KMS-11 (cell line): ENCODE measurements at regions not wholly inside any gene's neighbourhood (a gene's known extent, or its start where the extent isn't known, plus 50 kb on each side); places are given as distances from the start of the nearest gene placed in this dataset.

Experiments used
- H2AFZ ChIP-seq: fragments of 200-600 bp; sonication (generic); 2 replicates; pipeline ENCODE4 v1.6.1; 2016; ENCODE audit warnings: antibody characterized with exemption, mixed run types, low read depth
- H3K27ac ChIP-seq: fragments of 200-600 bp; sonication (generic); 2 replicates; pipeline ENCODE4 v1.6.1; 2016; ENCODE audit warnings: mild to moderate bottlenecking, mixed run types
- H3K27me3 ChIP-seq: fragments of 200-600 bp; sonication (generic); 2 replicates; pipeline ENCODE4 v1.6.1; 2017; ENCODE audit warnings: mild to moderate bottlenecking, low read depth, mixed run types, moderate library complexity; ENCODE audit not compliant: insufficient read depth
- H3K36me3 ChIP-seq: fragments of 200-600 bp; sonication (generic); 2 replicates; pipeline ENCODE4 v1.6.1; 2017; ENCODE audit warnings: mild to moderate bottlenecking, mixed run types; ENCODE audit not compliant: insufficient read depth
- H3K4me1 ChIP-seq: fragments of 200-600 bp; sonication (generic); 2 replicates; pipeline ENCODE4 v1.6.1; 2016; ENCODE audit warnings: mild to moderate bottlenecking, low read depth, mixed run types; ENCODE audit not compliant: poor library complexity, severe bottlenecking
- H3K4me2 ChIP-seq: fragments of 200-600 bp; sonication (generic); 2 replicates; pipeline ENCODE4 v1.7.0; 2016; ENCODE audit warnings: mild to moderate bottlenecking, mixed run types
- H3K4me3 ChIP-seq: fragments of 200-600 bp; sonication (generic); IDR thresholded peaks from 2 replicates; pipeline ENCODE4 v1.6.1; 2017; ENCODE audit warnings: low read depth, low read length, mixed read lengths; ENCODE audit not compliant: insufficient read depth
- H3K79me2 ChIP-seq: fragments of 200-600 bp; sonication (generic); 2 replicates; pipeline ENCODE4 v1.6.1; 2016; ENCODE audit warnings: low read depth, mixed run types; ENCODE audit not compliant: insufficient read depth
- H3K9ac ChIP-seq: fragments of 200-600 bp; sonication (generic); 2 replicates; pipeline ENCODE4 v1.6.1; 2016; ENCODE audit warnings: mild to moderate bottlenecking, mixed run types
- H4K20me1 ChIP-seq: fragments of 200-600 bp; sonication (generic); 2 replicates; pipeline ENCODE4 v1.6.1; 2016; ENCODE audit warnings: mild to moderate bottlenecking, mixed run types; ENCODE audit not compliant: insufficient read depth
- CTCF ChIP-seq: fragments of 200-600 bp; sonication (generic); conservative IDR thresholded peaks from 2 replicates; pipeline ENCODE4 v1.6.1; 2017; ENCODE audit warnings: low read depth, mild to moderate bottlenecking, antibody characterized with exemption, low read length, moderate library complexity, mixed read lengths

GRCh38 chr9:11038366-11038765 is 425.6 kb upstream of the PTPRD start:
- no peak for TF ChIP-seq CTCF
- Histone ChIP-seq H3K4me3 (no peak overlapping the region), H3K27ac (no peak overlapping the region), H3K4me1 (no peaks in the 10 kb centered on the region), H3K27me3 (no peaks in the 10 kb centered on the region), H3K79me2 (no peaks in the 10 kb centered on the region), H3K4me2 (no peak overlapping the region), H4K20me1 (no peaks in the 10 kb centered on the region), H2AFZ (no peak overlapping the region), H3K36me3 (no peaks in the 10 kb centered on the region), H3K9ac (no peak overlapping the region)

- Histone ChIP-seq H3K4me3 (no peak overlapping the region), H3K79me2 (no peaks in the 10 kb centered on the region), H3K27ac (no peak overlapping the region), H3K4me1 (no peaks in the 10 kb centered on the region), H3K27me3 (no peaks in the 10 kb centered on the region), H2AFZ (no peak overlapping the region), H3K36me3 (no peaks in the 10 kb centered on the region), H3K9ac (no peak overlapping the region), H4K20me1 (no peaks in the 10 kb centered on the region), H3K4me2 (no peak overlapping the region)
- no peak for TF ChIP-seq CTCF
These were observed 426.2 kb upstream of the PTPRD start for GRCh38 chr9:11039006-11039405.

- no peaks in the 10 kb centered on the region for H4K20me1 ChIP-seq
- no peak overlapping the region for H3K27ac ChIP-seq
- H2AFZ ChIP-seq, result no peak overlapping the region
- TF ChIP-seq CTCF, result no peak
- no peak overlapping the region for H3K4me2 ChIP-seq
- H3K4me3 ChIP-seq, result no peak overlapping the region
- H3K36me3 ChIP-seq, result no peaks in the 10 kb centered on the region
- no peaks in the 10 kb centered on the region for H3K27me3 ChIP-seq
- no peak overlapping the region for H3K9ac ChIP-seq
- H3K79me2 ChIP-seq, result no peaks in the 10 kb centered on the region
- no peaks in the 10 kb centered on the region for H3K4me1 ChIP-seq
These were observed 432.8 kb upstream of the PTPRD start for GRCh38 chr9:11045589-11045988.

- Histone ChIP-seq H2AFZ (no peak overlapping the region), H3K79me2 (no peaks in the 10 kb centered on the region), H3K4me3 (no peak overlapping the region), H3K27ac (no peak overlapping the region), H3K36me3 (no peaks in the 10 kb centered on the region), H4K20me1 (no peaks in the 10 kb centered on the region), H3K4me1 (no peaks in the 10 kb centered on the region), H3K9ac (no peak overlapping the region), H3K4me2 (no peak overlapping the region), H3K27me3 (no peaks in the 10 kb centered on the region)
- no peak for TF ChIP-seq CTCF
These were observed 450.5 kb upstream of the PTPRD start for GRCh38 chr9:11063263-11063662.

GRCh38 chr9:11064909-11065308 is 452.1 kb upstream of the PTPRD start:
- no peak overlapping the region for H2AFZ ChIP-seq

More at GRCh38 chr9:11064909-11065308, 452.1 kb upstream of the PTPRD start:
- H3K27me3 ChIP-seq, result no peaks in the 10 kb centered on the region
- no peak overlapping the region for H3K4me2 ChIP-seq
- H3K36me3 ChIP-seq, result no peaks in the 10 kb centered on the region
- no peaks in the 10 kb centered on the region for H4K20me1 ChIP-seq
- no peaks in the 10 kb centered on the region for H3K79me2 ChIP-seq
- no peak overlapping the region for H3K27ac ChIP-seq
- H3K9ac ChIP-seq, result no peak overlapping the region
- no peak overlapping the region for H3K4me3 ChIP-seq
- H3K4me1 ChIP-seq, result no peaks in the 10 kb centered on the region
- TF ChIP-seq CTCF, result no peak
